ELF-1 (cell line): ENCODE measurements at regions not wholly inside any gene's neighbourhood (a gene's known extent, or its start where the extent isn't known, plus 50 kb on each side); places are given as distances from the start of the nearest gene placed in this dataset.

Experiments
- DNase-seq: peaks from one replicate; pipeline ENCODE4 v3.0.0-alpha.2; 2016; ENCODE audit warnings: low read depth, low spot score

GRCh38 chr20:11438412-11438811, 479.3 kb upstream of the BTBD3 start:
- DNase-seq = no peak

DNA sequence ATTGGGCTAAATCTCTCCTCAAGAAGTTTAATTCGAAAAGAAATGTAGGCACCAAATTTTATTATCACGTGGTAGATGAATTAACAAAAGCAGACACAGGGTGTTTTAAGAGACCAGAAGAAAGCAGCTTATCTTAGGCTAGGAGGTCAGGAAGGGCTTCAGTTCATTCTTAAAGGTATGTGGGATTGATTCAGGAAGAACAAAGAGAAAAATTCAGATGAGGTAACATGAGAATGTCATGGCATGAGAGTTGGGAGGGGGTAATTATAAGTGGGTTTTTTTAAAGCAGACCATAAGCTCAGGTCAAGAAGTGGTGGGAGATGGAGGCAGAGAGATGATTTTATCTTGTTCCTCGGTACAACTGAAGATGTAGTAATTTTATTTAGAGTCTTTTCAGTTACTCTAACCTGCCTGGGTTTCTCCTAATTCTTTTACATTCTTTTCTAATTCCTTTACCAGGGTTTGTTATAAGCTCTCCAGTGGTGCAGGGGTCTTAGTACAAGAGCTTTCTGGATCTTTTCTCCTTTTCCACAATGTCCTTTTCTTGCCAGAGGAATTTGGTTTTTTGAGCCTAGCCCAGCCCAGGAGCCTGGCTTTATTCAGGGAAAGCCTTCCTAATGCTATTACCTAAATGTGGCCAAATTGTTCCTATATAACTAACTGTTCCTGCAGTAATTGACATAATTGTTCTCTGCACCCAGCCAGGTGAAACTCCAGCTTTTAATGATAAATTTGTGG, 474.1 kb upstream of the BTBD3 start:
- no peak for DNase-seq

DNA sequence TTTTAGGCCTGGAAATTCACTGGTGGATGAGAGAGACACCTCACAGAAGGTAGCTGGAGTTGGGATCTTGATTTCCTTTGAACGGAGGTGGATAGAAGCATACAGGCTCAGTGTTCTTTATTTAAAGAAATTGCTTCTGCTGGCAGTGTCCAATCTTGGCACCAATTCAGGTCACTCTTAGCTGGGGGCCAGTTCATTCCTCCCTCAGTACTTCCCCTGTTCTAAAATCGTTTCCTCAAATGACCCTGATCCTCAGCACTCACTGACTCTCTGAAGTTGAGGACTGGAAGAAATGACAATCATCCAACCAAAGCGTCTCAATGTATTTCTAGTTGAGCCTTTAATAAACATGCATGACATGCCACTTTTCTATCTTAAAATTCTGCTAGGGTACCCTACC, 472.5 kb upstream of the BTBD3 start:
- DNase-seq = no peak

DNA sequence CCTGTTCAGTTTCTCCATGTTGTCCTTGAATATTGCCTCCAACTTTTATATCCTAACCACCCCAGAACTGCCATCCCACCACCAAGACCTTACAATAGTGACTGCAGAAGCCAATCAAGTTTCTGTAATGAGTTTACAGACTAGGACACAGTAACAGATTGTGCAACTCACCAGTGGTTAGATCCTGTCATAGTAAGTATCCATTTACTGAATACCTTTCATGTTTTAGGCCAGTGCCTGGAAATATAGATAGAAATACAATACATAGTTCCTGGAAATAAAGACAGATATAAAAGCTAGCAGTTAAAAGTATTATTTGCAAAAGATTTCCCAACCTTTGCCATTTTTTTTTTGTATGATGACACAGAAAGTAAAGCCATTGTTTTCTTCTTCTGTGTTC, 471.8 kb upstream of the BTBD3 start:
- DNase-seq = no peak

GRCh38 chr20:11447371-11448100, 470.2 kb upstream of the BTBD3 start:
- DNase-seq = no peak

- DNase-seq = no peak
Observed at GRCh38 chr20:11448554-11448953, 469.1 kb upstream of the BTBD3 start.

GRCh38 chr20:11451793-11452291, 465.9 kb upstream of the BTBD3 start:
- peak; percentile 39 for DNase-seq

- peak; percentile 4 for DNase-seq
Observed at GRCh38 chr20:11452326-11452725, 465.4 kb upstream of the BTBD3 start.

- no peak for DNase-seq
Observed at GRCh38 chr20:11453430-11453829, 464.3 kb upstream of the BTBD3 start.

- peak; percentile 86 for DNase-seq
Observed at GRCh38 chr20:11454966-11455799, 462.5 kb upstream of the BTBD3 start.

DNA sequence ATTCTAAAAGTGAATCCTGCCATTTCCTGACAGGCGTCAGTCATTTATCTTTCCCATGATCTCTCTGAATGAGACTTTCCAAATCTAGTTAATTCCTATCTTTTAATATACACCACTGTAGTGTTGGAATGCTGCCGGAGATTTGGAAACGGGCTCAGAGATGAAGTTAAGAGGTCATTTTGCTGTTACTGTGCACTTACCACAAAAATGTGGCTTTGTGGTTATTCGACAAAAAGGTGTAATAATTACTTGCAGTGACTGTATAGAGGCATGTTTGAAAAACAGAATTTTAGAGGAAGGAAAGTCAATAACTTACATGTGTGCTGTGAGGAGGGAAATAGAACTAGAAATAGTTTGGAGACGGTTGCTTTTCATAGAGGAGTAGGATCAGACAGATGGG, 460.2 kb upstream of the BTBD3 start:
- DNase-seq = no peak

DNA sequence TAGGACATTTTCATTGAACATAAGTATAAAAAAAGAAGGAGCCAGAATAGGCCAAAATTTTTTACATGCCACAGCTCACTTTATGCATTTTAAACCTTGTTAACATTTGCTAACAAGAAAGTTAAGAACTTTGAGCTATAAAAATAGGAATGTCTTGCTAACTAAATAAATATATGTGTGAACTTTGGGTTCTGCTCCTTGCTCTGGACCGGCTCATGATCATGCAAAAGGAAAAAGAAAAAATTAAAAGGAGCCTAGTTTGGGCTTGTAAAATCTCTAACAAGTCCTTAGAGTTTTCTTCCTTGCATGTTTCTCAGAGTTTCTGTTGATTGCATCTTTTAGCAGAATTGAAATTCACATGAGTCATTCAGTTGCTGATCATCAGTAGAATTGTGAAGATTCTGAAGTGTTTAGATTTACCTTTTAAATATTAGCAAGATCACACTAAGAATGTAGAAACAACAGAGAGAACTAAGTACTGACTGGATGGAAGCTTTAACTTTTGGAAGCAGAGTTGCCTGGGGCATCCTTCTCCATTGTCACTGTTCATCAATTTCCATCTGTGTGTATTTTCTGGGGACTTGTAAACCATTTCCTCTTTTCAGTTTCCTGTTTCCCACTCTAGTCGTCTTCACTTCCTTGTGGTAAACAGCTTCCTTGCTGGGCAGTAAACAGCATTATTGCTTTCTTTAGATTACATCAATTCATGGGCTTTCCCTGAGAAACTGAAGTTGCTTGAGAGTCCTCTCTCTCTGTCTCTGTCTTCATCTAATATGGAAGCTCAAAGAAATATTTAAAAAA, 458.4 kb upstream of the BTBD3 start:
- DNase-seq = no peak

DNA sequence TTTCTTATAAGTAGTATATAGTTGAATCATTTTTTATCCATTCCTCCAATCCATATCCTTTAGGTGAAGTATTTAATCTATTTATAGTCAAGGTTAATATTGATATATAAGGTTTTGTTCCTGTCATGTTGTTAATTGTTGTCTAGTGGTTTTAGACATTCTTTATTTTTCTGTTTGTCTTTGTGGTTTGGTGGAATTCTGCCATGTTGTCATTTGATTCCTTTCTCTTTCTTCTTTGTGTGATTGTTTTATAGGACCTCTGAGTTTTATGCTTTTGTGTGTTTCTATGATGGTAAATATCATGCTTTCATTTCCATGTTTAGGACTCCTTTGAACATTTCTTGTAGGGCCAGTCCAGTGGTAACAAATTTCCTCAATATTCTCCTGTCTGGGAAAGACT, 450.3 kb upstream of the BTBD3 start:
- no peak for DNase-seq

GRCh38 chr20:11468880-11469279, 448.8 kb upstream of the BTBD3 start:
- DNase-seq = no peak

- DNase-seq = no peak
Observed at GRCh38 chr20:11469795-11470435, 447.8 kb upstream of the BTBD3 start.

GRCh38 chr20:11473983-11474382, 443.7 kb upstream of the BTBD3 start:
- DNase-seq = no peak

GRCh38 chr20:11483697-11484096, 434.0 kb upstream of the BTBD3 start:
- DNase-seq = no peak

GRCh38 chr20:11484479-11484878, 433.2 kb upstream of the BTBD3 start:
- no peak for DNase-seq

DNA sequence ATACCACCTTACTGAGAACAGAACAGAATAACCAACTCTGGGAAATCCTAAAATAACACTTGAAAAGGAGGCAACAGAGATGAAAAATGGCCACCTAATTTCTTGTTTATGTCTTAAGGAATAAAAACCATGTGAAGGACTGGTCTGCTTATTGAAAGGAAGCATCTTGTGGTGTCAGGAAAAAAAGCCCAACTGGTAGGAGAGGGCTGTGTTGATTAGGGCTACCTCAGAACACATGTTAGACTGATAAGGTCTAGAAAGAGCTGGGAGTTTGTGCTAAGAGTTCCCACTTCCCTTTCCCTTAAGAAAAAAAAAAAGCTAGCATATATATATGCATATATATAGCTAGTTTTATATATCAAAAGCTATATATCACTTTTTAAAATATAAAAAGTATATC, 425.3 kb upstream of the BTBD3 start:
- no peak for DNase-seq

DNA sequence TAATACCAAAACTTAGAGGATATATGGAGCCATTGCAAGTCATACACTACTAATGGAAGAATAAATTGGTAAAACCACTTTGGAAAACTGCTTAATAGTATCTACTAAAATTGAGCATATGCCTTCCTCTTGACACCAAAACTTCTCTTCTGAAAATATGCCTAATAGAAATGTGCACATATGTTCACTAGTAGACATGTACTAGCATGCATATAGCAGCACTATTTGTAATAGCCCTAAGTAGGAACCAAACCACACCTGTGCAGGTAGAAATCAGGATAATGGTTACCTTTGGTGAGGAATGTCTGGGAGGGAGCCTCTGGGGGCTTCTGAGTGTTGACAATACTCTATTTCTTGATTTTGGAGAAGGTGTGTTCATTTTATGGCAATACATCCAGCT, 424.8 kb upstream of the BTBD3 start:
- no peak for DNase-seq

DNA sequence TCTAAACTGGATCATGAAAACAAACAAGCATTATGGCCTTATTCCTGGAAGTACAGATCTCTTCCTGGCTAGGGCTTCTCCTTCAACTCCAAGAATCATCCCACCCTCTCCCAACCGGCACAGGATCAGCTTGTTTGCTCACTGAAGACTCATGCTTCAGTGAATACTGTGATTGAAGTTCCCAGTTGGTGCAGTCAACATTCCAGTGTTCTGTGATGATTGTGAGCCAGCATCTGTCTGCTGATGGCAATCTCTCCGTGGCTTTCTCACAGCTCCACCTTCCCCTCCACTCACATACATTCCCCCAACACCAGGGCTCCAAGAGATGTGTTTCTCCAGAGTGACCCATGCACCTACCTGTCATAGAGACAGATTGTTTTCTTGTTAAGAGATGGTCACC, 421.3 kb upstream of the BTBD3 start:
- peak; percentile 40 for DNase-seq
